ENCODE measurements at regions not wholly inside any gene's neighbourhood (a gene's known extent, or its start where the extent isn't known, plus 50 kb on each side); places are given as distances from the start of the nearest gene placed in this dataset. TPM values are rescaled to one million over a fixed set of nuclear protein-coding genes. Genes with fewer than 3 reads are reported as not detected.
"Not testable (repeated sequence)": the region's sequence is repeated elsewhere in the genome, so short reads cannot be mapped to it uniquely, and the experiment has no call there.

DNA sequence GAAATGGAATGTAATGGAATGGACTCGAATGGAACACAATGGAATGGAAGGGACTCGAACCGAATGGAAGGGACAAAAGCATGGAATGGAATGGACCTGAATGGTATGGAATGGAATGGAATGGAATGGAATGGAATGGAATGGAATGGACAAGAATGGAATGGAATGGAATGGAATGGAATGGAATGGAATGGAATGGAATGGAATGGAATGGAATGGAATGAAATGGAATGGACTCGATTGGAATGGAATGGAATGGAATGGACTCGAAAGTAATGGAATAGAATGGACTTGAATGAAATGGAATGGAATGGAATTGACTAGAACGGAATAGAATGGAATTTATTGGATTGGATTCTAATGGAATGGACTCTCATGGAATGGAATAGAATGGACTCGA lies 245.5 kb downstream of the CCT8L2 start:
- not testable (repeated sequence) for H3K4me2 ChIP-seq (ENCODE audit: insufficient read depth, low read length, poor library complexity, severe bottlenecking); H2BK5ac ChIP-seq (ENCODE audit: low read length); H3K14ac ChIP-seq (ENCODE audit: low read length); H2AFZ ChIP-seq (ENCODE audit: low read length); H2BK120ac ChIP-seq (ENCODE audit: low read depth, low read length); H3K23ac ChIP-seq (ENCODE audit: low read depth, low read length, poor library complexity); H3K27me3 ChIP-seq (ENCODE audit: control insufficient read depth in 3 of 3, insufficient read depth in 3 of 3, low read depth in 1 of 3, low read length in 3 of 3); H4K91ac ChIP-seq (ENCODE audit: low read depth, low read length, poor library complexity); H2BK12ac ChIP-seq (ENCODE audit: low read length); H3K4me3 ChIP-seq (ENCODE audit: low read length in 2 of 2); H4K8ac ChIP-seq (ENCODE audit: low read depth, low read length); DNase-seq (ENCODE audit: low spot score); H3K4me1 ChIP-seq (ENCODE audit: control insufficient read depth in 2 of 2, insufficient read depth in 1 of 2, low read depth in 1 of 2, low read length in 2 of 2); H3K4ac ChIP-seq (ENCODE audit: low read length); H3K9ac ChIP-seq (ENCODE audit: low read depth, low read length, poor library complexity); H2BK15ac ChIP-seq (ENCODE audit: low read length); H3K9me3 ChIP-seq (replicated peaks in 1 of 2; ENCODE audit: control insufficient read depth in 2 of 2, insufficient read depth in 1 of 2, low read depth in 1 of 2, low read length in 2 of 2); H3K36me3 ChIP-seq (replicated peaks in 1 of 2; ENCODE audit: control insufficient read depth in 2 of 2, insufficient read depth in 2 of 2, low read length in 2 of 2); H3K79me1 ChIP-seq (ENCODE audit: low read depth, low read length); H3K18ac ChIP-seq (ENCODE audit: low read length); H3K27ac ChIP-seq (replicated peaks; ENCODE audit: low read length); H2AK5ac ChIP-seq (ENCODE audit: low read depth, low read length)
- WGBS, 2 donors (ENCODE audit: extremely low coverage in 2 of 2, insufficient read length in 2 of 2, insufficient replicate concordance in 1 of 2), result no CpG with 5 or more reads among the region's 7 CpGs

DNA sequence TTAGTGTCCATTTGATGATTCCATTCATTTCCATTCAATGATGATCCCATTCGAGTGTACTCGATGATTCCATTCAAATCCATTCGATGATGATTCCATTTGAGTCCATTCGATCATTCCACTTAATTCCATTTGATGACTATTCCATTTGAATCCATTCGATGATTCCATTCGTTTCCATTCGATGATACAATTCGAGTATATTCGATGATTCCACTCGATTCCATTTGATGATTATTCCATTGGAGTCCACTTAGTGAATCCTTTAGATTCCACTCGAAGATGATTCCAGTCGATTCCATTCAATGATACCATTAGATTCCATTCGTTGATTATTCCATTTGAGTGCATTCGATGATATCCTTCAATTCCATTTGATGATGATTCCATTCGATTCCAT lies 277.0 kb downstream of the CCT8L2 start:
- no CpG with 5 or more reads among the region's 15 CpGs for WGBS, 2 donors (ENCODE audit: extremely low coverage in 2 of 2, insufficient read length in 2 of 2, insufficient replicate concordance in 1 of 2)
- not testable (repeated sequence) for H2BK5ac ChIP-seq (ENCODE audit: low read length)

More for the DNA sequence above, 277.0 kb downstream of the CCT8L2 start:
- not testable (repeated sequence) for H3K18ac ChIP-seq (ENCODE audit: low read length); H3K27ac ChIP-seq (replicated peaks; ENCODE audit: low read length); H2BK120ac ChIP-seq (ENCODE audit: low read depth, low read length); DNase-seq (ENCODE audit: low spot score); H3K23ac ChIP-seq (ENCODE audit: low read depth, low read length, poor library complexity); H3K4me2 ChIP-seq (ENCODE audit: insufficient read depth, low read length, poor library complexity, severe bottlenecking); H2BK15ac ChIP-seq (ENCODE audit: low read length); H3K14ac ChIP-seq (ENCODE audit: low read length); H4K8ac ChIP-seq (ENCODE audit: low read depth, low read length); H4K91ac ChIP-seq (ENCODE audit: low read depth, low read length, poor library complexity); H3K4me3 ChIP-seq (ENCODE audit: low read length in 2 of 2); H3K9ac ChIP-seq (ENCODE audit: low read depth, low read length, poor library complexity); H3K9me3 ChIP-seq (replicated peaks in 1 of 2; ENCODE audit: control insufficient read depth in 2 of 2, insufficient read depth in 1 of 2, low read depth in 1 of 2, low read length in 2 of 2); H3K27me3 ChIP-seq (ENCODE audit: control insufficient read depth in 3 of 3, insufficient read depth in 3 of 3, low read depth in 1 of 3, low read length in 3 of 3); H2AK5ac ChIP-seq (ENCODE audit: low read depth, low read length); H2BK12ac ChIP-seq (ENCODE audit: low read length); H3K36me3 ChIP-seq (replicated peaks in 1 of 2; ENCODE audit: control insufficient read depth in 2 of 2, insufficient read depth in 2 of 2, low read length in 2 of 2); H3K4me1 ChIP-seq (ENCODE audit: control insufficient read depth in 2 of 2, insufficient read depth in 1 of 2, low read depth in 1 of 2, low read length in 2 of 2); H3K4ac ChIP-seq (ENCODE audit: low read length); H2AFZ ChIP-seq (ENCODE audit: low read length); H3K79me1 ChIP-seq (ENCODE audit: low read depth, low read length)

Small RNA genes in the stretch of these regions (small RNA-seq; reads per million reads assigned to genes)
- gene AC137499.1 (ENCODE audit: insufficient read depth), result not detected

Data from neuronal stem cell (in vitro differentiated cells).